ENCODE measurements at regions not wholly inside any gene's neighbourhood (a gene's known extent, or its start where the extent isn't known, plus 50 kb on each side); places are given as distances from the start of the nearest gene placed in this dataset.
A peak's percentile ranks its signal among the peaks of the same experiment; 100 is the strongest.

- TF ChIP-seq ZNF205 (CRISPR knock-in tag; IDR thresholded peaks at IDR 0.05) (peak; percentile 83), FOXA3 (CRISPR knock-in tag; IDR thresholded peaks at IDR 0.05) (peak; percentile 99), ZNF274 (CRISPR knock-in tag; IDR thresholded peaks at IDR 0.05) (no peak), ZNF510 (CRISPR knock-in tag; IDR thresholded peaks at IDR 0.05; ENCODE audit: low read depth) (no peak), ZNF883 (CRISPR knock-in tag; IDR thresholded peaks at IDR 0.05; ENCODE audit: not compliant biosample characterization) (no peak), IRF9 (CRISPR knock-in tag; IDR thresholded peaks at IDR 0.05; ENCODE audit: borderline replicate concordance) (no peak), ZNF597 (CRISPR knock-in tag; IDR thresholded peaks at IDR 0.05) (no peak), ZSCAN22 (CRISPR knock-in tag; IDR thresholded peaks at IDR 0.05) (0 out of 2 replicates have a peak, but pooled peaks have one; percentile 70), HMG20B (CRISPR knock-in tag; conservative IDR thresholded peaks at IDR 0.05) (peak; percentile 95), HNRNPUL1 (IDR thresholded peaks at IDR 0.05; ENCODE audit: low read depth, low read length) (peak; percentile 90), GMEB1 (CRISPR knock-in tag; IDR thresholded peaks at IDR 0.05; ENCODE audit: borderline replicate concordance) (peak; percentile 57; the same call in 1 of the 2 replicates), FOSL1 (CRISPR knock-in tag; IDR thresholded peaks at IDR 0.05; ENCODE audit: borderline replicate concordance) (peak; percentile 58; the same call in 1 of the 2 replicates), HNF4G (IDR thresholded peaks at IDR 0.05; ENCODE audit: borderline replicate concordance, low read depth, low read length) (peak; percentile 93), HNF4G (CRISPR knock-in tag; IDR thresholded peaks at IDR 0.05; ENCODE audit: borderline replicate concordance, low read depth) (peak; percentile 60; the same call in 1 of the 2 replicates), SKI (IDR thresholded peaks at IDR 0.05; ENCODE audit: partially characterized antibody) (peak; percentile 53), ZNF550 (CRISPR knock-in tag; IDR thresholded peaks at IDR 0.05; ENCODE audit: borderline replicate concordance) (no peak), ZNF563 (CRISPR knock-in tag; IDR thresholded peaks at IDR 0.05) (no peak), CREM (IDR thresholded peaks at IDR 0.05) (peak; percentile 92), CREM (CRISPR knock-in tag; IDR thresholded peaks at IDR 0.05) (no peak), TSC22D2 (CRISPR knock-in tag; IDR thresholded peaks at IDR 0.05; ENCODE audit: borderline replicate concordance) (no peak), ZNF124 (CRISPR knock-in tag; IDR thresholded peaks at IDR 0.05) (no peak), RNF219 (CRISPR knock-in tag; IDR thresholded peaks at IDR 0.05) (no peak), ZNF230 (CRISPR knock-in tag; IDR thresholded peaks at IDR 0.05) (peak; percentile 96), KDM6A (CRISPR knock-in tag; IDR thresholded peaks at IDR 0.05; ENCODE audit: low read depth) (peak; percentile 97), ZNF709 (CRISPR knock-in tag; IDR thresholded peaks at IDR 0.05) (peak; percentile 34; the same call in 1 of the 2 replicates)
Observed at GRCh38 chr16:52611817-52612673, 65.1 kb upstream of the TOX3 start (continued).
